MV-4-11 (cell line): ENCODE measurements at regions not wholly inside any gene's neighbourhood (a gene's known extent, or its start where the extent isn't known, plus 50 kb on each side); places are given as distances from the start of the nearest gene placed in this dataset.
"Not testable (repeated sequence)": the region's sequence is repeated elsewhere in the genome, so short reads cannot be mapped to it uniquely, and the experiment has no call there.

Experiments used
- DNase-seq: peaks from one replicate; lab custom pipeline; 2025; lab: John Stamatoyannopoulos, UW

- no peak for DNase-seq
Observed at GRCh38 chr6:140830666-140831065, 1302.1 kb upstream of the GJE1 start.

GRCh38 chr6:140828856-140829255 lies 1303.9 kb upstream of the GJE1 start:
- DNase-seq, result no peak

- DNase-seq, result no peak
Observed at GRCh38 chr6:140827593-140827992, 1305.1 kb upstream of the GJE1 start.

GRCh38 chr6:140825731-140826130 lies 1307.0 kb upstream of the GJE1 start:
- peak; percentile 28 for DNase-seq

GRCh38 chr6:140824595-140824994 lies 1308.1 kb upstream of the GJE1 start:
- DNase-seq, result no peak

GRCh38 chr6:140821196-140821595 lies 1311.5 kb upstream of the GJE1 start:
- DNase-seq, result no peak

- no peak for DNase-seq
Observed at GRCh38 chr6:140817176-140817575, 1315.5 kb upstream of the GJE1 start.

GRCh38 chr6:140816681-140817080 lies 1316.0 kb upstream of the GJE1 start:
- no peak for DNase-seq

- DNase-seq, result no peak
Observed at GRCh38 chr6:140812636-140813035, 1320.1 kb upstream of the GJE1 start.

GRCh38 chr6:140811642-140812041 lies 1321.1 kb upstream of the GJE1 start:
- DNase-seq, result no peak

- DNase-seq, result peak; percentile 43
Observed at GRCh38 chr6:140809694-140810101, 1323.0 kb upstream of the GJE1 start.

GRCh38 chr6:140806431-140806830 lies 1326.3 kb upstream of the GJE1 start:
- DNase-seq, result no peak

GRCh38 chr6:140794544-140794943 lies 1338.2 kb upstream of the GJE1 start:
- DNase-seq, result no peak

GRCh38 chr6:140790109-140790508 lies 1342.6 kb upstream of the GJE1 start:
- DNase-seq, result no peak

GRCh38 chr6:140789466-140789865 lies 1343.3 kb upstream of the GJE1 start:
- no peak for DNase-seq

GRCh38 chr6:140785926-140786325 lies 1346.8 kb upstream of the GJE1 start:
- no peak for DNase-seq

- no peak for DNase-seq
Observed at GRCh38 chr6:140784573-140784972, 1348.2 kb upstream of the GJE1 start.

- not testable (repeated sequence) for DNase-seq
Observed at GRCh38 chr6:140783504-140783903, 1349.2 kb upstream of the GJE1 start.

GRCh38 chr6:140782941-140783340 lies 1349.8 kb upstream of the GJE1 start:
- no peak for DNase-seq

GRCh38 chr6:140779991-140780596 lies 1352.6 kb upstream of the GJE1 start:
- DNase-seq, result no peak

GRCh38 chr6:140779341-140779740 lies 1353.4 kb upstream of the GJE1 start:
- no peak for DNase-seq

GRCh38 chr6:140777780-140778179 lies 1354.9 kb upstream of the GJE1 start:
- no peak for DNase-seq

- DNase-seq, result no peak
Observed at GRCh38 chr6:140775061-140775460, 1357.7 kb upstream of the GJE1 start.

- peak; percentile 82 for DNase-seq
Observed at GRCh38 chr6:140774080-140774505, 1358.6 kb upstream of the GJE1 start.
